GM23338 (cell line): ENCODE measurements at regions not wholly inside any gene's neighbourhood (a gene's known extent, or its start where the extent isn't known, plus 50 kb on each side); places are given as distances from the start of the nearest gene placed in this dataset.

Experiments
- ATAC-seq: fragments of 200-7000 bp; cut with Tn5 transposase; 3 replicates; pipeline ENCODE4 v1.9.1; 2020
- DNase-seq: peaks from one replicate; pipeline ENCODE4 v3.0.0-alpha.2; 2015; ENCODE audit warnings: low spot score
- H2AFZ ChIP-seq: fragments of 200-600 bp; sonication (generic); 2 replicates; pipeline ENCODE4 v1.8.0; 2016; ENCODE audit warnings: antibody characterized with exemption, mild to moderate bottlenecking, moderate library complexity
- H3F3A ChIP-seq: fragments of 200-600 bp; sonication (generic); replicated peaks from 2 replicates; pipeline ENCODE4 v1.8.0; 2017; ENCODE audit warnings: antibody characterized with exemption, mixed run types, low read depth
- H3K27ac ChIP-seq: fragments of 200-600 bp; sonication (generic); 2 replicates; pipeline ENCODE4 v1.6.1; 2016; ENCODE audit warnings: low read depth
- H3K27me3 ChIP-seq: fragments of 200-600 bp; sonication (generic); 2 replicates; pipeline ENCODE4 v1.8.0; 2016; ENCODE audit warnings: mild to moderate bottlenecking, mixed run types, moderate library complexity; ENCODE audit not compliant: insufficient read depth
- H3K36me3 ChIP-seq: fragments of 200-600 bp; sonication (generic); 2 replicates; pipeline ENCODE4 v1.8.0; 2016; ENCODE audit warnings: mild to moderate bottlenecking; ENCODE audit not compliant: insufficient read depth
- H3K4me1 ChIP-seq: fragments of 200-600 bp; sonication (generic); 2 replicates; pipeline ENCODE4 v1.8.0; 2016; ENCODE audit warnings: mild to moderate bottlenecking, moderate library complexity; ENCODE audit not compliant: insufficient read depth
- H3K4me2 ChIP-seq: fragments of 200-600 bp; sonication (generic); 2 replicates; pipeline ENCODE4 v1.7.1; 2017; ENCODE audit warnings: mixed run types
- H3K4me3 ChIP-seq: fragments of 200-600 bp; sonication (generic); 2 replicates; pipeline ENCODE4 v1.6.1; 2016; ENCODE audit warnings: mixed run types
- H3K79me2 ChIP-seq: fragments of 200-600 bp; sonication (generic); replicated peaks from 2 replicates; pipeline ENCODE4 v1.8.0; 2017; ENCODE audit warnings: mild to moderate bottlenecking; ENCODE audit not compliant: insufficient read depth
- H3K9me2 ChIP-seq: fragments of 200-600 bp; sonication (generic); 2 replicates; pipeline ENCODE4 v1.8.0; 2017; ENCODE audit not compliant: insufficient read depth
- H4K20me1 ChIP-seq: fragments of 200-600 bp; sonication (generic); replicated peaks from 2 replicates; pipeline ENCODE4 v1.8.0; 2017; ENCODE audit warnings: mild to moderate bottlenecking; ENCODE audit not compliant: insufficient read depth
- H3K27ac Mint-ChIP-seq: 2 replicates; pipeline ENCODE4 v1.8.0; 2020; ENCODE audit warnings: inconsistent platforms, mild to moderate bottlenecking, moderate library complexity, mixed read lengths
- H3K27me3 Mint-ChIP-seq: 3 replicates; pipeline ENCODE4 v1.8.0; 2022; ENCODE audit warnings: low read depth, mild to moderate bottlenecking, moderate library complexity, mixed read lengths, inconsistent platforms; ENCODE audit not compliant: insufficient read depth, poor library complexity
- H3K36me3 Mint-ChIP-seq: 3 replicates; pipeline ENCODE4 v1.8.0; 2021; ENCODE audit warnings: low read depth, mild to moderate bottlenecking, inconsistent platforms, moderate library complexity, mixed read lengths
- H3K4me1 Mint-ChIP-seq: 3 replicates; pipeline ENCODE4 v1.8.0; 2020; ENCODE audit warnings: mild to moderate bottlenecking, inconsistent platforms, mixed read lengths
- H3K4me3 Mint-ChIP-seq: 3 replicates; pipeline ENCODE4 v1.8.0; 2021; ENCODE audit warnings: moderate library complexity, mild to moderate bottlenecking, inconsistent platforms, mixed read lengths
- H3K9me3 Mint-ChIP-seq: 3 replicates; pipeline ENCODE4 v1.8.0; 2020; ENCODE audit warnings: moderate library complexity, mild to moderate bottlenecking, inconsistent platforms, mixed read lengths
- CREB1 ChIP-seq: fragments of 250-450 bp; sonication (Bioruptor Pico); IDR thresholded peaks from 2 replicates; pipeline ENCODE4 v1.5.0; 2020; ENCODE audit warnings: low read depth, mild to moderate bottlenecking, moderate library complexity
- CTCF ChIP-seq, 2 experiments: fragments of 200-600 bp in 1 of 2; sonication (generic) in 1 of 2; conservative IDR thresholded peaks; 2 replicates each; pipeline versions ENCODE4 v1.5.1 to v1.6.1; 2016 to 2017; ENCODE audit warnings: antibody characterized with exemption in 2 of 2, low read depth in 2 of 2, mild to moderate bottlenecking in 2 of 2, moderate library complexity in 1 of 2
- ETS1 ChIP-seq: IDR thresholded peaks from 2 replicates; pipeline ENCODE4 v1.6.1; 2016; ENCODE audit warnings: antibody characterized with exemption
- EZH2 ChIP-seq: fragments of 200-600 bp; sonication (generic); IDR thresholded peaks from one replicate; pipeline ENCODE4 v1.8.0; 2017; ENCODE audit warnings: antibody characterized with exemption, mild to moderate bottlenecking, low read depth; ENCODE audit not compliant: unreplicated experiment
- EZH2phosphoT487 ChIP-seq: fragments of 200-600 bp; sonication (generic); IDR thresholded peaks from one replicate; pipeline ENCODE4 v1.8.1; 2018; ENCODE audit warnings: antibody characterized with exemption; ENCODE audit not compliant: unreplicated experiment
- JUNB ChIP-seq: IDR thresholded peaks from one replicate; pipeline ENCODE4 v1.6.1; 2016; ENCODE audit warnings: antibody characterized with exemption; ENCODE audit not compliant: unreplicated experiment
- NANOG ChIP-seq: IDR thresholded peaks from 2 replicates; pipeline ENCODE4 v1.6.1; 2016; ENCODE audit warnings: antibody characterized with exemption, borderline replicate concordance
- POLR2AphosphoS5 ChIP-seq: IDR thresholded peaks from 2 replicates; pipeline ENCODE4 v1.6.1; 2016; ENCODE audit warnings: antibody characterized with exemption, low read depth
- STAT1 ChIP-seq: IDR thresholded peaks from one replicate; pipeline ENCODE4 v1.6.1; 2016; ENCODE audit warnings: antibody characterized with exemption; ENCODE audit not compliant: unreplicated experiment
- ZNF114 ChIP-seq: fragments of 250-450 bp; sonication (Bioruptor Pico); IDR thresholded peaks from 2 replicates; pipeline ENCODE4 v1.5.0; 2020; ENCODE audit warnings: mild to moderate bottlenecking, moderate library complexity
- ZNF331 ChIP-seq: fragments of 250-450 bp; sonication (Bioruptor Pico); IDR thresholded peaks from 2 replicates; pipeline ENCODE4 v1.5.0; 2020; ENCODE audit warnings: low read depth, mild to moderate bottlenecking, moderate library complexity
- ZNF462 ChIP-seq: fragments of 250-450 bp; sonication (Bioruptor Pico); IDR thresholded peaks from 2 replicates; pipeline ENCODE4 v1.5.0; 2020; ENCODE audit warnings: mild to moderate bottlenecking, moderate library complexity
- TF ChIP-seq, protein P1 (sequence below): IDR thresholded peaks from one replicate; pipeline ENCODE4 v1.6.1; 2018; ENCODE audit warnings: antibody characterized with exemption; ENCODE audit not compliant: unreplicated experiment

- ATAC-seq (no peak), DNase-seq (no peak)
- Histone ChIP-seq H3K4me1 (peaks cover 6% of the 10 kb centered on the region; the same call in 1 of the 2 replicates), H3K27me3 (no peaks in the 10 kb centered on the region), H3K79me2 (no peaks in the 10 kb centered on the region), H4K20me1 (no peaks in the 10 kb centered on the region), H3K36me3 (no peaks in the 10 kb centered on the region), H3K9me2 (no peaks in the 10 kb centered on the region), H3K4me2 (no peak overlapping the region), H3F3A (no peaks in the 10 kb centered on the region), H2AFZ (no peak overlapping the region), H3K4me3 (no peak overlapping the region), H3K27ac (no peak overlapping the region)
- Mint-ChIP-seq H3K27me3 (no peaks in the 10 kb centered on the region), H3K9me3 (no peaks in the 10 kb centered on the region), H3K4me1 (peaks cover 10% of the 10 kb centered on the region; the same call in 2 of the 3 replicates), H3K36me3 (no peaks in the 10 kb centered on the region), H3K27ac (no peak overlapping the region; the same call in 1 of the 2 replicates), H3K4me3 (no peak overlapping the region)
- TF ChIP-seq POLR2AphosphoS5 (no peak), ZNF331 (CRISPR knock-in tag) (no peak), ZNF462 (CRISPR knock-in tag) (no peak), EZH2 (no peak), STAT1 (no peak), EZH2phosphoT487 (no peak), ETS1 (no peak), CTCF (conservative IDR thresholded peaks at IDR 0.05; ENCODE audit: low read depth in 2 of 2) (no peak), ZNF114 (CRISPR knock-in tag) (no peak), CREB1 (CRISPR knock-in tag) (no peak), NANOG (no peak), JUNB (no peak)
- TF ChIP-seq, protein P1, sequence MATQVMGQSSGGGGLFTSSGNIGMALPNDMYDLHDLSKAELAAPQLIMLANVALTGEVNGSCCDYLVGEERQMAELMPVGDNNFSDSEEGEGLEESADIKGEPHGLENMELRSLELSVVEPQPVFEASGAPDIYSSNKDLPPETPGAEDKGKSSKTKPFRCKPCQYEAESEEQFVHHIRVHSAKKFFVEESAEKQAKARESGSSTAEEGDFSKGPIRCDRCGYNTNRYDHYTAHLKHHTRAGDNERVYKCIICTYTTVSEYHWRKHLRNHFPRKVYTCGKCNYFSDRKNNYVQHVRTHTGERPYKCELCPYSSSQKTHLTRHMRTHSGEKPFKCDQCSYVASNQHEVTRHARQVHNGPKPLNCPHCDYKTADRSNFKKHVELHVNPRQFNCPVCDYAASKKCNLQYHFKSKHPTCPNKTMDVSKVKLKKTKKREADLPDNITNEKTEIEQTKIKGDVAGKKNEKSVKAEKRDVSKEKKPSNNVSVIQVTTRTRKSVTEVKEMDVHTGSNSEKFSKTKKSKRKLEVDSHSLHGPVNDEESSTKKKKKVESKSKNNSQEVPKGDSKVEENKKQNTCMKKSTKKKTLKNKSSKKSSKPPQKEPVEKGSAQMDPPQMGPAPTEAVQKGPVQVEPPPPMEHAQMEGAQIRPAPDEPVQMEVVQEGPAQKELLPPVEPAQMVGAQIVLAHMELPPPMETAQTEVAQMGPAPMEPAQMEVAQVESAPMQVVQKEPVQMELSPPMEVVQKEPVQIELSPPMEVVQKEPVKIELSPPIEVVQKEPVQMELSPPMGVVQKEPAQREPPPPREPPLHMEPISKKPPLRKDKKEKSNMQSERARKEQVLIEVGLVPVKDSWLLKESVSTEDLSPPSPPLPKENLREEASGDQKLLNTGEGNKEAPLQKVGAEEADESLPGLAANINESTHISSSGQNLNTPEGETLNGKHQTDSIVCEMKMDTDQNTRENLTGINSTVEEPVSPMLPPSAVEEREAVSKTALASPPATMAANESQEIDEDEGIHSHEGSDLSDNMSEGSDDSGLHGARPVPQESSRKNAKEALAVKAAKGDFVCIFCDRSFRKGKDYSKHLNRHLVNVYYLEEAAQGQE, result no peak
These were observed 244.8 kb upstream of the TENT5A start for GRCh38 chr6:81997090-81997926.
